IMR-90 (cell line): ENCODE measurements at regions not wholly inside any gene's neighbourhood (a gene's known extent, or its start where the extent isn't known, plus 50 kb on each side); places are given as distances from the start of the nearest gene placed in this dataset.

ENCODE experiments used
- ATAC-seq: fragments of 200-7000 bp; cut with Tn5 transposase; 2 replicates; pipeline ENCODE4 v1.9.1; 2020; ENCODE audit warnings: low read depth, mild to moderate bottlenecking, moderate library complexity
- BruUV-seq: library from RNA; stranded (reverse); fragments of 400-500 nt; replicated peaks from 2 replicates; lab custom pipeline; 2021; lab: Mats Ljungman, UMichigan
- CTCF ChIA-PET: fragments of 300-600 bp; formaldehyde crosslinking; extraction: SDS; loops from one replicate; lab custom pipeline; 2021; ENCODE audit warnings: antibody characterized with exemption; lab: Yijun Ruan, JAX
- POLR2A ChIA-PET: fragments of 300-600 bp; sonication (Branson Sonifier 250); formaldehyde crosslinking; loops from one replicate; lab custom pipeline; 2022; ENCODE audit warnings: antibody characterized with exemption; ENCODE audit not compliant: unreplicated experiment; lab: Charles Lee
- DNase-seq: peaks from one replicate; pipeline ENCODE4 v3.0.0; 2013
- H2AFZ ChIP-seq: replicated peaks from 2 replicates; pipeline ENCODE3; 2013; ENCODE audit warnings: low read length, mild to moderate bottlenecking; ENCODE audit not compliant: poor library complexity
- H2AK5ac ChIP-seq: 2 replicates; pipeline ENCODE4 v1.6.1; 2013; ENCODE audit warnings: low read depth, low read length, inconsistent platforms
- H2AK9ac ChIP-seq: replicated peaks from 2 replicates; pipeline ENCODE3; 2013; ENCODE audit warnings: mild to moderate bottlenecking, low read depth, low read length, moderate library complexity; ENCODE audit not compliant: poor library complexity
- H2BK120ac ChIP-seq: 2 replicates; pipeline ENCODE4 v1.6.1; 2013; ENCODE audit warnings: low read depth, low read length, inconsistent platforms
- H2BK15ac ChIP-seq: 3 replicates; pipeline ENCODE4 v1.6.1; 2013; ENCODE audit warnings: low read depth, low read length, inconsistent platforms
- H2BK20ac ChIP-seq: 2 replicates; pipeline ENCODE4 v1.6.1; 2013; ENCODE audit warnings: low read depth, mild to moderate bottlenecking, inconsistent platforms, low read length, moderate library complexity
- H2BK5ac ChIP-seq: 2 replicates; pipeline ENCODE4 v1.6.1; 2013; ENCODE audit warnings: mild to moderate bottlenecking, low read depth, low read length, inconsistent platforms; ENCODE audit not compliant: poor library complexity, severe bottlenecking
- H3K14ac ChIP-seq: replicated peaks from 2 replicates; pipeline ENCODE4 v1.6.1; 2013; ENCODE audit warnings: low read depth, low read length, inconsistent platforms
- H3K18ac ChIP-seq: 2 replicates; pipeline ENCODE4 v1.6.1; 2013; ENCODE audit warnings: low read depth, low read length, control low read depth
- H3K23ac ChIP-seq: 2 replicates; pipeline ENCODE4 v1.6.1; 2013; ENCODE audit warnings: low read depth, low read length, inconsistent platforms
- H3K27ac ChIP-seq: 2 replicates; pipeline ENCODE4 v1.5.1; 2013; ENCODE audit warnings: mild to moderate bottlenecking, control low read depth, low read length; ENCODE audit not compliant: insufficient read depth
- H3K27me3 ChIP-seq: 2 replicates; pipeline ENCODE4 v1.6.1; 2013; ENCODE audit warnings: low read length; ENCODE audit not compliant: control insufficient read depth, insufficient read depth
- H3K36me3 ChIP-seq: 2 replicates; pipeline ENCODE4 v1.6.1; 2013; ENCODE audit warnings: low read length, mixed read lengths; ENCODE audit not compliant: control insufficient read depth, insufficient read depth
- H3K4ac ChIP-seq: 2 replicates; pipeline ENCODE4 v1.6.1; 2013; ENCODE audit warnings: low read depth, low read length, inconsistent platforms
- H3K4me1 ChIP-seq: 2 replicates; pipeline ENCODE4 v1.6.1; 2013; ENCODE audit warnings: low read length, mixed read lengths; ENCODE audit not compliant: control insufficient read depth, insufficient read depth
- H3K4me2 ChIP-seq: 2 replicates; pipeline ENCODE4 v1.6.1; 2013; ENCODE audit warnings: low read depth, mild to moderate bottlenecking, control low read depth, low read length, moderate library complexity
- H3K4me3 ChIP-seq: 2 replicates; pipeline ENCODE4 v1.5.1; 2013; ENCODE audit warnings: low read depth, mild to moderate bottlenecking, control low read depth, low read length, moderate library complexity; ENCODE audit not compliant: insufficient read depth
- H3K56ac ChIP-seq: 2 replicates; pipeline ENCODE4 v1.6.1; 2013; ENCODE audit warnings: low read length, inconsistent platforms; ENCODE audit not compliant: insufficient read depth; ENCODE audit errors: extremely low read depth
- H3K79me1 ChIP-seq, 2 experiments: 2 replicates each; pipeline ENCODE4 v1.6.1; 2013; ENCODE audit warnings: low read length in 2 of 2, inconsistent platforms in 1 of 2, low read depth in 1 of 2
- H3K9ac ChIP-seq: 2 replicates; pipeline ENCODE4 v1.6.1; 2013; ENCODE audit warnings: low read depth, low read length, control low read depth
- H3K9me1 ChIP-seq: 2 replicates; pipeline ENCODE4 v1.6.1; 2013; ENCODE audit warnings: low read length, inconsistent platforms; ENCODE audit not compliant: insufficient read depth
- H3K9me3 ChIP-seq: 2 replicates; pipeline ENCODE4 v1.6.1; 2013; ENCODE audit warnings: low read length; ENCODE audit not compliant: control insufficient read depth, insufficient read depth
- H4K20me1 ChIP-seq: 2 replicates; pipeline ENCODE4 v1.6.1; 2013; ENCODE audit warnings: low read length, inconsistent platforms; ENCODE audit not compliant: insufficient read depth
- H4K5ac ChIP-seq: 2 replicates; pipeline ENCODE4 v1.6.1; 2013; ENCODE audit warnings: mild to moderate bottlenecking, low read depth, low read length, control low read depth
- H4K8ac ChIP-seq, 2 experiments: 2 replicates each; pipeline ENCODE4 v1.6.1; 2013; ENCODE audit warnings: low read depth in 2 of 2, low read length in 2 of 2, control low read depth in 1 of 2, inconsistent platforms in 1 of 2
- H4K91ac ChIP-seq: 2 replicates; pipeline ENCODE4 v1.6.1; 2013; ENCODE audit warnings: low read depth, low read length, inconsistent platforms; ENCODE audit not compliant: insufficient read depth
- CEBPB ChIP-seq: IDR thresholded peaks from 2 replicates; pipeline ENCODE4 v1.6.1; 2012; ENCODE audit warnings: low read depth, low read length, improper control_type of control experiment
- ELK1 ChIP-seq: fragments of 150-350 bp; IDR thresholded peaks from 2 replicates; pipeline ENCODE4 v1.6.1; 2016; ENCODE audit warnings: low read depth, mild to moderate bottlenecking, low read length, moderate library complexity, borderline replicate concordance
- FOS ChIP-seq: fragments of 150-350 bp; IDR thresholded peaks from 2 replicates; pipeline ENCODE4 v1.6.1; 2016; ENCODE audit warnings: low read depth, low read length
- POLR2A ChIP-seq: IDR thresholded peaks from 2 replicates; pipeline ENCODE4 v1.6.1; 2012; ENCODE audit warnings: mild to moderate bottlenecking, low read depth, low read length
- RAD21 ChIP-seq: IDR thresholded peaks from 2 replicates; pipeline ENCODE4 v1.6.1; 2012; ENCODE audit warnings: low read length, improper control_type of control experiment
- RFX5 ChIP-seq: IDR thresholded peaks from 2 replicates; pipeline ENCODE4 v1.8.0; 2012; ENCODE audit warnings: low read depth, mild to moderate bottlenecking, low read length, moderate library complexity
- dilution Hi-C: fragments of 300-500 bp; cut with HindIII; formaldehyde crosslinking; loops from one replicate; pipeline ENCODE4 v1.14.3; 2018; ENCODE audit warnings: low sequenced_read_pairs; ENCODE audit not compliant: unreplicated experiment
- in situ Hi-C: fragments of 300-500 bp; cut with MboI; formaldehyde crosslinking; loops from 3 replicates; pipeline ENCODE4 v1.14.3; 2019; ENCODE audit warnings: low sequenced_read_pairs, inconsistent platforms, mixed read lengths
- intact Hi-C: fragments of 100-400 bp; cut with micrococcal nuclease; formaldehyde crosslinking; loops from 2 replicates; pipeline ENCODE4 v1.10.0; 2022

- Histone ChIP-seq H4K5ac (no peak overlapping the region), H2AFZ (no peak overlapping the region), H3K9me1 (no peaks in the 10 kb centered on the region), H3K56ac (no peak overlapping the region), H4K91ac (no peak overlapping the region), H2BK5ac (no peak overlapping the region), H3K18ac (no peak overlapping the region), H3K4me1 (no peaks in the 10 kb centered on the region), H2BK20ac (no peak overlapping the region), H3K23ac (no peak overlapping the region), H2AK5ac (no peak overlapping the region), H3K9ac (no peak overlapping the region), H3K4me3 (no peak overlapping the region), H3K79me1 (no peaks in the 10 kb centered on the region), H2AK9ac (no peak overlapping the region), H4K8ac (no peak overlapping the region), H3K27me3 (0 out of 2 replicates have a peak, but pooled peaks cover under 1% of the 10 kb centered on the region), H3K27ac (no peak overlapping the region), H2BK15ac (no peak overlapping the region), H3K4ac (no peak overlapping the region), H2BK120ac (no peak overlapping the region), H3K36me3 (no peaks in the 10 kb centered on the region), H4K20me1 (no peaks in the 10 kb centered on the region), H3K14ac (no peak overlapping the region), H3K9me3 (no peaks in the 10 kb centered on the region), H3K4me2 (no peak overlapping the region)
- BruUV-seq = no TSS peak
- DNase-seq = no peak
- no peak for TF ChIP-seq ELK1
- TF ChIP-seq RAD21 = no peak
- no peak for TF ChIP-seq POLR2A
- TF ChIP-seq CEBPB = no peak
- no peak for TF ChIP-seq FOS
- no peak for TF ChIP-seq RFX5
- no peak for ATAC-seq
- intact Hi-C loops = no loop called here
- ChIA-PET POLR2A (no interaction called here), CTCF (no interaction called here)
- in situ Hi-C loops = no loop called here
- dilution Hi-C loops = no loop called here
Observed at GRCh38 chr2:204213588-204213987, 277.0 kb downstream of the ICOS start.
